GM18511 (cell line): ENCODE measurements at regions not wholly inside any gene's neighbourhood (a gene's known extent, or its start where the extent isn't known, plus 50 kb on each side); places are given as distances from the start of the nearest gene placed in this dataset.

Experiments used
- ATAC-seq: cut with Tn5 transposase; IDR thresholded peaks from one replicate; pipeline ENCODE4 v1.9.1; 2021; ENCODE audit warnings: mild to moderate bottlenecking, moderate library complexity; ENCODE audit not compliant: unreplicated experiment

- ATAC-seq: no peak
These were observed 1246.5 kb downstream of the OTOL1 start for GRCh38 chr3:162743091-162743490.

- no peak for ATAC-seq
These were observed 1264.2 kb downstream of the OTOL1 start for GRCh38 chr3:162760789-162761188.

GRCh38 chr3:162764051-162764807 lies 1267.6 kb downstream of the OTOL1 start:
- no peak for ATAC-seq

- no peak for ATAC-seq
These were observed 1268.1 kb downstream of the OTOL1 start for GRCh38 chr3:162764808-162765071.

GRCh38 chr3:162765524-162765923 lies 1268.9 kb downstream of the OTOL1 start:
- ATAC-seq: no peak

- ATAC-seq: no peak
These were observed 1273.0 kb downstream of the OTOL1 start for GRCh38 chr3:162769564-162769963.

GRCh38 chr3:162770551-162770950 lies 1273.9 kb downstream of the OTOL1 start:
- no peak for ATAC-seq

- ATAC-seq: no peak
These were observed 1278.0 kb downstream of the OTOL1 start for GRCh38 chr3:162774613-162775100.

- ATAC-seq: no peak
These were observed 1279.5 kb downstream of the OTOL1 start for GRCh38 chr3:162776148-162776547.

- no peak for ATAC-seq
These were observed 1280.5 kb downstream of the OTOL1 start for GRCh38 chr3:162777118-162777517.

- ATAC-seq: no peak
These were observed 1283.7 kb downstream of the OTOL1 start for GRCh38 chr3:162780313-162780712.

- ATAC-seq: no peak
These were observed 1303.3 kb downstream of the OTOL1 start for GRCh38 chr3:162799910-162800309.

GRCh38 chr3:162802228-162802965 lies 1305.8 kb downstream of the OTOL1 start:
- ATAC-seq: no peak

- no peak for ATAC-seq
These were observed 1314.2 kb downstream of the OTOL1 start for GRCh38 chr3:162810776-162811175.

- ATAC-seq: no peak
These were observed 1346.1 kb downstream of the OTOL1 start for GRCh38 chr3:162842549-162843216.

- ATAC-seq: no peak
These were observed 1349.3 kb downstream of the OTOL1 start for GRCh38 chr3:162845918-162846317.

GRCh38 chr3:162847511-162847910 lies 1350.9 kb downstream of the OTOL1 start:
- no peak for ATAC-seq

GRCh38 chr3:162863579-162863978 lies 1367.0 kb downstream of the OTOL1 start:
- no peak for ATAC-seq

GRCh38 chr3:162865466-162865865 lies 1368.9 kb downstream of the OTOL1 start:
- ATAC-seq: no peak

- ATAC-seq: no peak
These were observed 1382.5 kb downstream of the OTOL1 start for GRCh38 chr3:162879021-162879562.

GRCh38 chr3:162884373-162884772 lies 1387.8 kb downstream of the OTOL1 start:
- no peak for ATAC-seq
